Left renal cortex interstitium (tissue), 4 donors: ENCODE measurements at regions not wholly inside any gene's neighbourhood (a gene's known extent, or its start where the extent isn't known, plus 50 kb on each side); places are given as distances from the start of the nearest gene placed in this dataset.
"Not testable (repeated sequence)": the region's sequence is repeated elsewhere in the genome, so short reads cannot be mapped to it uniquely, and the experiment has no call there.

ENCODE experiments used
- DNase-seq, 4 donors: peaks; one replicate each; pipeline ENCODE4 v3.0.0-alpha.2; 2013; ENCODE audit warnings: low read depth in 4 of 4, low spot score in 2 of 4, missing footprints in 1 of 4

DNA sequence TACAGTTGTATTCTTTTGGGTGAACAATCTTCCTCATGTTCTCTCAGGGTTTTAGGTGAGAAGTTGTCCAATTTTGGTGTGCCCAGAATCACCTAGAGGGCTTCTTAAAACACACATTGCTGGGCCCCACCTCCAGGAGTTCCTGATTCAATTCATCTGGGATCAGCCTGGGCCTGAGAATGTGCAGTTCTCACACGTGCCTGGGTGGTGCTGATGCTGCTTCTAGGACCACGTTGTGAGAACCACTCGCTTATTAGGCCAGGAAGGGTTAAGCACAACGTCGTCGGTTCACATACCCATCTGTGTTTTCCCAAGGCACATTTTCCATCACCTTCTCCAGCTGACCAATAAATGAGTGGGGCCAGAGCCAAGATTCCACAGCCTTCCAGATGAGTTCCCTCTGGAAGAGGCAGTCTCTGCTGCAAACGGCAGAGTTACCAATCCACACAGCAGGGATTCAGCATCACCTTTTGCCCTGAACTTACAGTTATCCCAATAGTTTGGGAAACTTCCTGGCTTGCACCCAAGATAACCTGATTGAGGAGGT, 277.7 kb upstream of the HNRNPA3 start:
- DNase-seq: peak in 1 of 4 donors; percentile 17

DNA sequence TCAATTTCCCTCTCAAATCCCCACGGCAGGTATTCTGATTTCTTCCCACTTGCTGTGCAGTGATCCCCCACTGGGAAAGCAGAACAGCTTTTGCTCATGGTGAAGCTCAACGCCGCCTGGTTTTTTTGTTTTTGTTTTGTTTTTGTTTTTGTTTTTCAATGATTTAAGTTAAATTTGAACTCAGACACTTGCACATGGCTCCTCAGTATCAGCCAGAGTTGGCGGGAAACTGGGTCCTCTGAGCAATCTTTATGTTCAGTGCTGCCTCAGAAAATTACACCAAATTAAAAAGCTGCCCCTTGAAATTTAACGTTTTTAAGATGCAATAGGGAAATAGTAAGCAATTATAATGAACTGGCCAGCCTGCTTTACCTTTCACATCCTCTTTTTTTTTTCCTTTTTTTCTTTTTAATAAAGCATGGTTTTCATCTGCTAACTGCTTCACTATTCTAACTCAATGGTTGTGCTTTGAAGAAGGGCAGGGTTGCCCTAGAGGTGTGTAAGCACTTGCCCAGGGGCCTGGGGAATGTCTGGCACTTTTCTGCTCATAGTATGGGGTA, 277.0 kb upstream of the HNRNPA3 start:
- DNase-seq: no peak

DNA sequence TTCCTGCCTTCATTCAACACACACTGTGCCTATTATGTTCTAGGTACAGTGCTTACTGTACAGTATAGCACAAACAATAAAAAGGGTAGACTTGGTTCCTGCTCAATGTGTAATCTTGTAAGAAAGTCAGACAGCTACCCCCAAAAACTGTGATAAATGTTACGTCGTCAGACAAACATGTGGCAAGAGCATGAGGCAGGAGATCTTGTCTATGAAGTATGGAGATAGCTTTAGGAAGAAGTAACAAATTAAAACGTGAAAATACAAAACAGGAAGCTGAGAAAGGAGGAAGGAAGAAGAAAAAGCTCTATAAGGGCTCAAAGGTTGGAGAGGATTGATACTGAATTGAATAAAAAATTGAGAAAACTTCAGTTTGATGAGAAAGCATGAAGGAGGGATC, 276.2 kb upstream of the HNRNPA3 start:
- DNase-seq: no peak

DNA sequence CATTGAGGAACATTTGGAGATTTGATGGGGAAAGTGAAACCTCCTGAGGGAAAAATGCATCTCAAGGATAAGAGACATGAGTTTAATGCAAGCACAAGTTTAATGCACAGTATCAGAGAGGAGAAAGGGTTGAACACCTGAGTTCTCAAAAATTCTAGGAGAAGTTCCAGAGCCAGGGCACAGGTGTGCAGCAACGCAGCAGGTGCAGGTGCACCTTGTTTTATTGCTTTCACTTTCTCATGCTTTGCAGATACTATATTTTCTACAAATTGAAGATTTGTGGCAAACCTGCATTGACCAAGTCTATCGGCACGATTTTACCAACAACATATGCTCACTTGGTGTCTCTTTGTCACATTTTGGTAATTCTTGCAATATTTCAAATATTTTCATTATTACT, 267.6 kb upstream of the HNRNPA3 start:
- DNase-seq: no peak

DNA sequence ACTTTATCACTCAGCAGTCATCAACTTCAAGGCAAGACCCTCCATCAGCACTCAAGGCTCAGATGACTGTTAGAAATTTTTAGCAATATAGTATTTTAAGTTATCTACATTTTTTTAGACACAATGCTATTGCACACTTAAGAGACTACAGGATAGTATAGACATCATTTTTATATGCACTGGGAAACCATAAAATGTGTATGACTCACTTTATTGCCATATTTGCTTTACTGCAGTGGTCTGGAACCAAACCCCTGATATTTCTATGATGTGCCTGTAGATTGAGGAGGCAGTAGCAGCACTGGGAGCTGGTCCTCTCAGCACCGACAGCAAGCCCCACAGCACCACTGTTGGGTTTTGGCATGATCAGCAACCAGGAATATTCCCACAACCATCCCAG, 264.8 kb upstream of the HNRNPA3 start:
- no peak for DNase-seq

DNA sequence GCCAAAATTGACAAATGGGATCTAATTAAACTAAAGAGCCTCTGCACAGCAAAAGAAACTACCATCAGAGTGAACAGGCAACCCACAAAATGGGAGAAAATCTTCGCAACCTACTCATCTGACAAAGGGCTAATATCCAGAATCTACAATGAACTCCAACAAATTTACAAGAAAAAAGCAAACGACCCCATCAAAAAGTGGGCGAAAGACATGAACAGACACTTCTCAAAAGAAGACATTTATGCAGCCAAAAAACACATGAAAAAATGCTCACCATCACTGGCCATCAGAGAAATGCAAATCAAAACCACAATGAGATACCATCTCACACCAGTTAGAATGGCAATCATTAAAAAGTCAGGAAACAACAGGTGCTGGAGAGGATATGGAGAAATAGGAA, 261.4 kb upstream of the HNRNPA3 start:
- not testable (repeated sequence) for DNase-seq

DNA sequence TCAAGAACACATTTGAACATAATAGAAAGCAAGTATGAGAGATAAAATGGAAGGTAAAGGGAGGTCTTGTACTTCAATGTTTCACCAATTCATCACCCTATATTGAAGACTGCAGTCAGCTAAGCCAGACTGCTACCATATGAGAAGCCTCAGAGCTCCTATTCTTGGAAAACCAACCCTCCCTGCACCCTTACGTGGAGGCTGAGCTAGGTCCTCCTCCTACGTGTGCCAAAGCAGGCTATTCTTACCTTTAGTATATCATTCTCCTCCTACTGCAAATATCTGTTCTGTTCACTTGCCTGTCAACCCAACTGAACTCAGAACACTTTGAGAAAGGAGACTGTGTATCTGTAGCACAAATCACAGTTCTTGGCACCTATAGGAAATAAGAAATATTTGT, 255.8 kb upstream of the HNRNPA3 start:
- DNase-seq: no peak

DNA sequence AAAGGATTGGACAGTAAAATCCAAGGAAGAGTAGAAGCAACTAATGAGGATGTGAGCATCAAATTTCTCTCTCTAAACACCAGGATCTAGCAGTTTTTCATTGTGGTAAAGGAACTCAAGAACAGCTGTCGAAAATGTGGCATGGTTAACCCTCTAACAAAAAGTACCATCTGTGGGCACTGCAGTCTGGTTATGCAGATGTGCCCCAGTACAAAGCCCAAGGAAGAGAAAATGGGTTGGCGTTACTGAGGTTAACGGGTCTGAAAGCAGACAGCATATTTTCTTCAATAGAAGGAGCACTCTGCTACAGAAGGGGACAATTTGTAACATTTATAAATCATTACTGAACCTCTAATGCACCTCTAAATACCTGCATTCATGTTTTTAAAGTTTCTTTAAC, 253.0 kb upstream of the HNRNPA3 start:
- no peak for DNase-seq

DNA sequence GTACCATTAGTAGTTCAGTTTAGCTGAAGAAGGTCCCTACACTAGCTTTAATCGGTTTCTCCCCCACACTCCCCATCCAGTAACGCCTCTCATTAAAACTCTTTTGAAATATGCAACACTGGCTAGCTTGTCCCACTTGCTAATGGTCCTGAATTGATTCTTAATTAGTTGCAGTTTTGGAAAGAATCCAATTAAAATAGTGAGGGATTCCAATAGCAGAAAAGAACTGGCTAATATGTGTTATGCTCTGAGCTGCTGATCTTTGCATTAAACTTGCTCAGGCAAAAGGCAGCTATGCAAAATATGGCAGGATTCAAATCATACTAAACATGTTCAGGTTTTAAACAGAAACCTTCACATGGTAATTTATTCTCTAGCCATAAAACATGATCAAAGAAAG, 252.5 kb upstream of the HNRNPA3 start:
- DNase-seq: no peak

DNA sequence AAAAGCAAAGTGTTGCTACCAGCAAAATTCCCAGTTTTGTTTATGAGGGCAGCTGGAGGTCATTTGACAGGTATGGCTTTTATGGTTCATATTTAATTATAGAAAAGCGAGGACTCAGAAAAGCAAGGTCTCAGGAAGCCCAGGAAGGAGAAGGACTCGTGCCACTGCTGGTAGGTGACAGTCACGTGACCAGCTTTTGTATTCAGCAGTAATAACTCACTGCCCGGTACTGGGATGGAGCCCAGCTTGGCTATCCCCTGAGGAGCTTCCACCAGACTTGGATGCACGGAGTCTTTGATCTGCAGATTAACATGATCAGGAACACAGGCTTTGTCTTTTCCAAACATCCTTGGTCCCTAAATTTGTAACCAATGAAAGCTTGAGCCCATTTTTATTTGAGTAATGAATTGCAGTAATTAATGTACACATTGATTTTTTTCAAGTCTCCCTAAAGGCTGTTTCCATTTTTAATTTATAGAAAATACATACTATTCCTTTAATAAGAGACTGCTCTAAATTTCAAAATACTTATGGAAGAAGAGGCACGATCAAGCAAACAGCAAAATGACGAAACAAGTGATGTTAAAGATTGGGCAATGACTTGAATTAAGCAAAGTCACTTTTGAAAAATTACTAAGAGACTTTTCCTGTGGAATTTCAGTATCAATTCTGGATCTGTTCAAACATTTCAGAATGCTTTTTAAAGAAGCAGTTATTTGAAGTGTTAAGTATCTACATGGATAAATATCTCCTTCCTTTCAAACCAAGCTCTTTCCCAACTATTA, 251.7 kb upstream of the HNRNPA3 start:
- DNase-seq: no peak

DNA sequence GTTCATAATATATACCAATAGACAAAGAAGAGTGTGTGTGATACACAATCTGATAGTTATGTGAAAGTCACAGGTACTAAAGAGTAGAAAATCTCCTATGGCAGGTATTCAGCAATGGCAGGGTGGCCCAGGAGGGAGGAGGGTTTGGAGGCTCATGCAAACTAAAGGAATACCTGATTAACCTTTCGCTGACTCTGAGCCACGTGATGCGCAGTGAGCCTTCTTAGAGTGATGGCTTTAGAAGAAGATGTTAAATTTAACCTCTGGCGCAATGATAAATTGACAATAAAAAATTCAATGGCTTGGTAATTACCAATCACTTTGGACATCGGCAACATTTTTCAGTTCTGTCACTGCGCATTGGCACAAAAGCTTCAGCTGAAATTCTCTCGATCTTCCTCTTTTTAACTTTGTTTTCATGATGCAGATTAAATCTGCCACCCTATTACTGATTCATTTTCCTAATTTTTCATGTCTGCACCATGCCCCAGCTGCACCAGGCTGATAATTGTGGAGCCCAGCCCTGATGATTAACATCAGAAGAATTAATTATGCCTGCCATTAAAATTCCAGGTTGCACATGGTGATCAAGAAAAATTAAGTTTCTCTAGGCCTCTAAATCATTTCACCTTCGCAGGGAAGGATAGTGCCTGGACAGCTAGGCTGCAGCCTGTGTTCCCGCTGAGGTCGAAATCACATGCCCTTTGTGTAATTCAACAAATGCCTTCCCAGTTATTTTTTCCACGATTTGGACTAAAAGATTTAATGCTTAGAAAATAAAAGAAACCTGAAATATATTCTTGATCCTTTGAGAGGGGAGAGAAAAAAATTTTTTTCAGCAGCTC, 250.6 kb upstream of the HNRNPA3 start:
- no peak for DNase-seq

DNA sequence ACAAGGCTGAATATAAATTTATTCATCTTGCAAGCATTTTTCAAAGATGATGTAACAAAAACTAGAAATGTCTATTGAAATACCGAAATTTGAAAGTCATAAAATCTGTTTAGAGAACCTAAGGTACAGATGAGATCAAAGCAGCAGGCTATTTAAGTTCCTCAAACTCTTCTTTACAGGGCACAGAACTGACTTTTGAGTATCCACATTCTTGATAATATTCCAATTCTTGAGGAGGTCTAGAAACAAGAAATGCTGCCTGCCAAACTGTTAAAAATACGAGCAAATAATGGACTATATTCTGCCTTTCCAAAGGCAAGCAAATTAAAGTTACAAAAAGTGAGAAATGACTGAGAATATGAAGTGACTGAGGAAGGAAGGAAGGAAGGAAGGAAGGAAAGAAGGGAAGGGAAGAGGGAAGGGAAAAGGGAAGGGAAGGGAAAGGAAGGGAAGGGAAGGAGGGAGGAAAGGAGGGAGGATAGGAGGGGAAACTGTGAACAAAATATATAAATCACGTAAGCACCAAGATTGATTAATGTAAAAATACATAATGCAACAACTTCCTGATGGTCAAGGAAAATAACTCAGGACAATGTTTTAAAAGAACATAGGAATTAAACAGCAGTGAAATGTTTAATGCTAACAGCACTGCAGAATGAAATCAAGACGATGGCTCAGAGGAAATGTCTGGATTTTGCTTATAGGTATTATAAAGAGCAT, 248.9 kb upstream of the HNRNPA3 start:
- DNase-seq: no peak

DNA sequence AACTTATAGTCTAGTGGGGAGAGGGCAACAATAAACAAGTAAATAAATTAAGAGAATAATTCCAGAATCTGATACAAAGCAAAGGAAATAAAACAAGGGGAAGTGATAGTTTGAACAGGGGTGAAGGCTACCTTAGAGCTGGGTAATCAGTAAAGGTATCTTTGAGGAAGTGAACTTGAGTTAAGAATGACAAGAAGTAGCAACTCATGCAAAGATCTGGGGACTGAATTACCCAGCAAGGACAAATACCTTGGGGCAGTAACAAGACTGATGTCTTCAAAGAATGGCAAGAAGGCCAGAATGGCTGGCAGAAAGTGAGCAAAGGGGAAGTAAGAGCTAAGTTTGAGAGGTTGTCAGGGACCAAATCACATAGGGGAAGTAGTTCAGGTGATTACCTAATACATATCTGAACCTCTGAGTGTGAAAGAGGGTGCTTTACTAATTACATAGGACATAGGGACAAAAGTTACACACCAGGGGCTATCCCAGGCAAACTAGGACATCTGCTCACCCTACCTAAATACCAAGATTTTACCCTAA, 244.6 kb upstream of the HNRNPA3 start:
- DNase-seq: no peak

DNA sequence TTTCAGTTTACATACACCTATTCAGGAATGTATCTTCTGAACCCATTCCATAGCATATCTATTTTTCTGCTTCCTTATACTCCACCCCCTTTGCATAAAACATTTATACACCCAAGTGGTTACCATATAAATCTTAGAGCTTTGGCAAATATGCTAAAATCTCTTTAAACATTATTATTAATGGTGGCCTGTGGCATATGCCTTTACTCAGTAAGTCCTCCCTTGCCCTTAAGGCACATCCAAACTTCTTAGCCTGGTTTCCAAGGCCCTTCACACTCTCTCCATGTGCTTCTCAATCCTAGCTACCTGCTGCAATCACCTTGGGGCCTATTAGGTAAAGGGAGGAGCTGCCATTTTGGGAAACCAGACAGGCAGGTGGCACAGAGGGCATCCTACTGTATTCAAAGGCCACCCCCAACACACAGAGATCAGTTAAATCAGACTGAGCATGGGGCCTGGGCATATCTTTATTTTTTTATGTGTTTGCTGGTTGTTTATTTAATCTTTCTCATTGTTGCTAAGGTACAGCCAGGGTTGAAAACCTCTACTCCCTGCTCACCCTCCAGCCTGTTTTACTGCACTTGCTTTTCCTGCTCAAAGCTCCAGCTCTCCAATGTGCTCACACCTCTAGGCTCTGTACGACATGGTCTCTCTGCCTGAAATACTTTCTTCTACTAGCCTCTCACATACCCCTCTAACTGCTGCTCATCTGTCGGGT, 242.8 kb upstream of the HNRNPA3 start:
- DNase-seq: no peak

DNA sequence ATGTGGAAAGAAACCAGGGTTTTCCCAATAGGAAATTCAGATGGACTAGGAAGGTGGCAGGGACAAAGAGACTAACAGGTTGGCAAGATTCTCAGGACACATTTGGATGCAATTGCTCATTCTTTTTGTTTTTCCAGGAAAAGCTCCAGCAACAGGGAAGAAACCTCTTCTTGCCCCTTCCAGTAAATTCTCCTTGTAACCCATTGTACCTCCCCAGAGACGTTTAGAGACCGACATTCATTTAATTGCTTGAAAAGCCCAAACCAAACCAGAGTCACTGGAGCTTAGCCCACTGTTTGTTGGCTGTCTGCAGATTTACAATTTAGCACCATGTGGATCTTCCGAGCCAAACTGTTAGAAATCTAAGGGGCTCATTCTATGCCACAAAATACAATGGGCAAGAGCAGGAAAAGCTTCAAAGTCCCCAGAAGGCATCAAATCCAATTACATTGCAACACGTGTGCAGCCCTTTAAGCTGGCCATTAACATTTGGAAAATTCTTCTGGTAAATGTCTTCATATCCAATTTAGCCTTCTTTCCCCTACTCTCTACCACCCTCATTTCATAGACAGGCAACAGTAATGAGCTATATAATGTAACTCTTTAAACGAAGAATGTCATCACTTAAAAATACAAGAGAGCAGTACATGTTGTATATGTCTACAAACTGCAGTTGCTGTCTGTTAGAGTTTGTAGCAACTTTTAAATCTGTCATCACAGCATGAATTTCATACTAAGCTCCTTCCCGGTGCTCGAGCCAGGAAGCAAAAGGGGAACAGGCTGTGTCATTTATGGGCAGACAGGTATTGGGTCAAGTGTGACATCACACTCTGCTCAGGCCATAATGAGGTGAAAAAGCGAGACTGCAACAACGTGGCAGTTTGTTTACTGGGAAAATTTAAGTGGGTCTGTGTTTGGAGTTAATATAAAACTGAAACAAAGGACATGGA, 235.6 kb upstream of the HNRNPA3 start:
- DNase-seq: no peak

DNA sequence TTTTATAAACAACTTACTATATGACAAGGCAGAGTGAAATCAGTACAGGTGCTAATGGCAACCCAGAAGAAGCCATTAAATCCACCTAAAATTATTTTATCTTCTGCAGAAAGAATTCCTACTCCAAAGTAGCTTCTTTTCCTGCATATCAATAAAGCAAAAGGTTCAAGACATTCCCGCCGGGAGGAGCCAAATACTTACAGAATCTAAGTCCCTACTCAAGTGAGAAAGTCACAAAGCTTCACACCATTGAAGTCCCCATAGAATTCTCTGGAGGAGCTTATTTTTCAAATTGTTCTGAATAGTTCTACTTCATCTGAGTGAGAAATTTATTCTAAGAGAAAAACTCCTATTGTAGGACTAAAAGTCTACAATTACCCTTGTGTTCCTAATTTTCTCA, 233.7 kb upstream of the HNRNPA3 start:
- no peak for DNase-seq

DNA sequence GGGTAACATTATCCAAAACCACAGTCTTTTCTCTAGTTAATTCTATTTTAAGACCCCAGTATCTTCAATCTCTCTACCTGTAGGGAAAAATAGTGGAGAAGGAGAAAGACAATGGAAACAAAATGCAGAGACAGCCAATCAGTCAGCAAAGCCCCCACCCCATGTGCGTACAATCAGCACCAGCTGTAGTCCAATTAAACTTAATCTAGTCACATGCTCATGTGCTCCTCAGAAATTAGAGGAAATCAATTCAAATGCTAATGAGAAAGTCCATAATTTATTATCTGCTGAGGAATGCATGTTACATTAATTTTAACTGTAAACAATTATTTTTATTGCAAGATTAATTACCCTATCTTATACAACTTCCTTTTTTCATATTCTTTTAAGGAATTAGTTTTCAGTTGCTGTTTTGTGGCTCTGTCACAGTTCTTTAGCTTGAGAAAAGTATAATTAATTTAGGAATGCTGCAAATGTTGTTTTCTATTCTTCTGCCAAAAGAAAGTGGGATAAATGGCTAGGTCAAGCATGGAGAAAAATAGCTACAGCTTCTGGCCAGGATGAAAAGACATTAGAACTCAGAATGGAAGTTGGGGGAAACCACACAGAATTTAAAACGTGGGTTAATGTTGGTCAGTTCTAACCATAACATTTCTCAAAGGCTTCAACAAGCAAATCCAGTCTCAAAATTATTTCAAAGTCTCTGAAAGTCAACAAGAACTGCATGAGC, 232.4 kb upstream of the HNRNPA3 start:
- peak in 2 of 4 donors; percentile 45 to 59 for DNase-seq

DNA sequence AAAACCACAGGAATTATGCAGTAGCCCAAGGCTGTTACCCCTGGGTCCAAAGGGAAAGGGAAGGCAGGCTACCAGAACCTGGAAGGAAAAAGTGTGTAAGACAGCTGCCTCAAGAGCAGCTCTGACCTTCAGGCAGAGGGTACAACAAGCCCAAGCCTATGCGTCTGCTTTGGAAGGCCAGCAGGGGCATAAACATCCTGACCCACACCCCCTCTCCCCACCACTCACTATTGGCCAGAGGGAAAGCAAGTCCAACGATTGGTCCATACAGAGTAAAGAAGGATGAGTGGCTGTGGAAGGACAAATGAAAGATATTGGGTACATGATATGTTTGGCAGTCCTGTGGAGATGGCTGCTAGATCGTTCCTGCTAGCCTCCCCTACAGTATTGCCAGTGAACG, 227.6 kb upstream of the HNRNPA3 start:
- DNase-seq: no peak
